Mucosa of descending colon (tissue), 3 donors: ENCODE measurements at regions not wholly inside any gene's neighbourhood (a gene's known extent, or its start where the extent isn't known, plus 50 kb on each side); places are given as distances from the start of the nearest gene placed in this dataset.
"Not testable (repeated sequence)": the region's sequence is repeated elsewhere in the genome, so short reads cannot be mapped to it uniquely, and the experiment has no call there.

Experiments
- ATAC-seq: fragments of 200-7000 bp; cut with Tn5 transposase; one replicate; pipeline ENCODE4 v1.9.1; 2020; ENCODE audit warnings: mild to moderate bottlenecking, moderate library complexity
- DNase-seq, 3 donors: peaks; one replicate each; pipeline ENCODE4 v3.0.0-alpha.2; 2020
- H3K36me3 ChIP-seq: fragments of 200-600 bp; one replicate; pipeline ENCODE4 v1.8.0; 2021; ENCODE audit warnings: low read depth, mild to moderate bottlenecking
- H3K4me1 ChIP-seq: fragments of 200-600 bp; one replicate; pipeline ENCODE4 v1.8.0; 2021; ENCODE audit warnings: low read depth, mild to moderate bottlenecking
- H3K4me3 ChIP-seq: fragments of 200-600 bp; one replicate; pipeline ENCODE4 v1.8.0; 2021; ENCODE audit warnings: mild to moderate bottlenecking
- H3K9me3 ChIP-seq: fragments of 200-600 bp; one replicate; pipeline ENCODE4 v1.8.0; 2021; ENCODE audit warnings: mild to moderate bottlenecking
- CTCF ChIP-seq: fragments of 200-600 bp; IDR thresholded peaks from one replicate; pipeline ENCODE4 v1.8.0; 2022; ENCODE audit warnings: antibody characterized with exemption, mild to moderate bottlenecking
- intact Hi-C, 2 donors: fragments of 100-400 bp; cut with DNase I in 1 of 2; cut with micrococcal nuclease in 1 of 2; formaldehyde crosslinking; loops; one replicate each; pipeline versions ENCODE4 v1.11.0 to v1.11.1; 2022; cut with DNase I, micrococcal nuclease
- donor health status: DM: no; HTN: no; CAD: no; lungs with moderate emphysema.
- donor health status: DM: no; HTN: no; CAD: no.
- donor health status: DM: no; HTN: yes; CAD: no.

DNA sequence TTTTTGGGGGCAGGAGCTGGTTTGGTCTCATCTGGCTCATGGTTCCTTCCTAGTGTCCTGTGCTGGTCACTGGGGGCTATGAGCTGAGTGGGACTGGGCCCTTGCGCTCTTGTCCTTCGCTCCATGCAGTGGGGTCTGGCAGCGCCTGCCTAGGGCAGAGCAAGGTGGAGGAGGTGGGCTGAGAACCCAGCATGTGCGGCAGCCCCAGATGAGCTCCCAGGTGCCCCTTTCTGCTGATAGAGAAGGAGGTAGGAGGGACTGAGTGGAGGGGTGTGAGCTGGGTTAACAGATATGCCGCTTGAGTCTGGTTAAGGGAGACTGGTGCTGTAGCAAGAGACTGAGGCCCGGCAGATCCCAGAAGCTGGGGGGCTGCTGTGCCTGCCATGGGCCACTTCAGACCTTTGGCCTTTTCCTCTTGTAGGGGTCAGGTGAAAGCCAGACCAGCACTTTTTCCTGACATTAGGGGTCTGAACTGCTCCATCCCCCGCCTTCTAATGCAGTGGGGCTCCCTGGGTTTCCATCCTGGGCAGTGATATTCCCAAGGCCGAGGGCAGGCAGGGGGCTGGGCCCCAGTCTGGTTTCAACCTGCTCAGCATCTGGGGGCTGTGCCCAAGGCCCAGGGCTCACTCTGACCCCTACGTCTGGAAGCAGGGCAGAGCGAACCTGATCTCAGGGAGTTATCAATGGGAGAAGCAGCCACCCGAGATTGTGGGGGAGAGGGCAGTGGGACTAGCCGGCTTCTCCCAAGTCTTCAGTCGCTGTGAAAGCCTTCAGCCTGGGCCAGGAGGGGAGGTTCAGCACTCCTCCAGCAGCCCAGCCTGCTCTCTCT lies 62.9 kb upstream of the PRR23C start:
- Histone ChIP-seq H3K4me3 (no peak overlapping the region), H3K9me3 (no peaks in the 10 kb centered on the region), H3K4me1 (peaks cover 3% of the 10 kb centered on the region), H3K36me3 (no peaks in the 10 kb centered on the region)
- ATAC-seq, result no peak
- no peak for DNase-seq
- intact Hi-C loops, result no loop called here
- TF ChIP-seq CTCF, result no peak

- DNase-seq (no peak), ATAC-seq (no peak)
- intact Hi-C loops, result no loop called here
Measured at GRCh38 chr3:139108253-139108969, 63.7 kb upstream of the PRR23C start.

DNA sequence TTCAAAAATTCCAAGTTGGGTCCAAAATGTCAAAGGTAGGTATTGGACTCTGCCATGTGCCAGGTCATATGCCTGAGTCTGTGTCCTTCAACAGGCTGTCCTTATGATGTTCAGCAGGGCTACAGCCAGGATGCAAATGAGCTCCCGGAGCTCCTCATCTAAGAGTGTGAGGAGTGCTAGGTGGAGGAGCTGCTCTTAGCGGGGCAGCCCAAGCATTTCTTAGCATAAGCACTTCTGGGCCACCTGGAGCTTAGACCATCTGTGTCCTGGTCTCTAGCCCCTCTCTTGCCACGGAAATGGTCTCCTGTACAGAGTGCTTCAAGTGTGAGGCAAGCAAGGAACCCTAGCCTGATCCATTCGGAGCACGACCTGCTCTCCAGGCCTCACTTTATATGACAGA lies 64.6 kb upstream of the PRR23C start:
- no peak for ATAC-seq

More at GRCh38 chr3:139108253-139108969, 63.7 kb upstream of the PRR23C start:
- Histone ChIP-seq H3K9me3 (no peaks in the 10 kb centered on the region), H3K4me3 (no peak overlapping the region), H3K36me3 (no peaks in the 10 kb centered on the region), H3K4me1 (peaks cover 3% of the 10 kb centered on the region)
- TF ChIP-seq CTCF, result no peak

DNA sequence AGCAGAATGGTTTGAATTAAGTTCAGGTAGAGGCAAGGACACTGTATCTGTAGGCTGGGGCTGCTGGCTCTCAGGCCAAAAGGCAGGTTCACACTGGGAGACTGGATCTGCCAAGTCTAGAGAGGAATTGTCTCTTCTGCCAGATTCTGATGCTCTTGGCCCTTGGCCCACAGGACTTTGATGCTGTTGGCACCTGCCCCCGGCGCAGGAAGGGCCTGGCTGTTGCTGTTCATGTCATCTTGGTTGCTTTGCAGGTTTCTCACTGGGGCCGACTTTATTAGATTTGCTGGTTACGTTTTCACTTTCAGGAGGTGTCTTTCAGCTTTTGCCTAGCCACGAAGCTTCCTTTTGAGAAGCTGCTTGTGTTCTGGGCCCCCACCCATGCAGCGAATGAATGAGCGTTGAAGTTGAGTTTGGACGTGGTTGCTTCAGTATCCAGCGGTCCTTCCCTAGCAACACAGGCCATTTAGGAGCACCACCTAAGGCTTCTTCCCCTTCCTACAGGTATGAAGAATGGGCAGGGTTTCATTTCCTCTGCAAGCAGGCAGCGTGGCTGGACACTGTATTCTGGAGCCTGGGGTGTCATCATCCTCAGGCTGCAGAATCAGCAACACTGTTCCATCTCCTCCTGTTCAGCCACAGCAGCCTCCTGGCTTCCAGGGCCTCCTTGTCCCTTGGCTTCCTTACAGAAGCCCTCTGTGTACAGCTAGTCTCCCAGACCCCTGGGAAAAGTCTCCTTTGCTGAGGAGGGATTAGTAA lies 65.6 kb upstream of the PRR23C start:
- intact Hi-C loops, result loop anchor here in 1 of 2 donors (2.0 to 5.0 kb wide), 2 partner anchors 93 to 222 kb away; no protein-coding TSS in a partner anchor
- DNase-seq, result peak in 2 of 3 donors; percentile 72 to 78
- Histone ChIP-seq H3K36me3 (no peaks in the 10 kb centered on the region), H3K4me1 (peaks cover 3% of the 10 kb centered on the region), H3K9me3 (no peaks in the 10 kb centered on the region), H3K4me3 (no peak overlapping the region)
- TF ChIP-seq CTCF, result no peak
- ATAC-seq, result peak; percentile 58

More for the DNA sequence above, 64.6 kb upstream of the PRR23C start:
- Histone ChIP-seq H3K4me3 (no peak overlapping the region), H3K9me3 (no peaks in the 10 kb centered on the region), H3K4me1 (peaks cover 3% of the 10 kb centered on the region), H3K36me3 (no peaks in the 10 kb centered on the region)
- TF ChIP-seq CTCF, result no peak
- DNase-seq, result no peak
- intact Hi-C loops, result no loop called here

DNA sequence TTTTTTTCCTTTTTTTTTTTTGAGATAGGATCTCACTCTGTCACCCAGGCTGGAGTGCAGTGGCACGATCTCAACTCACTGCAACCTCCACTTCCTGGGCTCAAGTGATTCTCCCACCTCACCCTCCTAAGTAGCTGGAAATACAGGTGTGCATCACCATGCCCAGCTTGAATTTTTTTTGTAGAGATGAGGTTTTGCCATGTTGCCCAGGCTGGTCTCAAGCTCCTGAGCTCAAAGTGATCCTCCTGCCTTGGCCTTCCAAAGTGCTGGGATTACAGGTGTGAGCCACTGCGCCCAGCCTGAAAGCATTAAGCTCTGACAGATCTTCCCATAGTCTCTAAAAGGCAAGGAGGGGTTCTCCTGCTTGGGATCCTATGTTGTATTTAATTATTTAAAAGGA lies 66.2 kb upstream of the PRR23C start:
- DNase-seq, H3K4me1 ChIP-seq, H3K4me3 ChIP-seq, ATAC-seq, H3K36me3 ChIP-seq, H3K9me3 ChIP-seq: not testable (repeated sequence)
- intact Hi-C loops, result loop anchor here in 1 of 2 donors (2.0 to 5.0 kb wide), 2 partner anchors 92 to 221 kb away; no protein-coding TSS in a partner anchor
